Endometrium (tissue), 2 donors: ENCODE measurements at regions not wholly inside any gene's neighbourhood (a gene's known extent, or its start where the extent isn't known, plus 50 kb on each side); places are given as distances from the start of the nearest gene placed in this dataset.

ENCODE experiments used
- FAIRE-seq: peaks from 2 replicates; lab custom pipeline; 2012; peaks lifted over from hg19 to GRCh38; lab: Jason Lieb, UNC
- donor health status: control.
- donor health status: control.

GRCh38 chr6:74631564-74631963, 574.3 kb downstream of the COL12A1 start:
- FAIRE-seq = no peak

- FAIRE-seq = no peak
Measured at GRCh38 chr6:74626288-74626687, 579.6 kb downstream of the COL12A1 start.

- FAIRE-seq = no peak
Measured at GRCh38 chr6:74623027-74623426, 582.8 kb downstream of the COL12A1 start.

- FAIRE-seq = no peak
Measured at GRCh38 chr6:74611220-74611619, 594.6 kb downstream of the COL12A1 start.

- no peak for FAIRE-seq
Measured at GRCh38 chr6:74610352-74610751, 595.5 kb downstream of the COL12A1 start.

GRCh38 chr6:74609871-74610270, 596.0 kb downstream of the COL12A1 start:
- no peak for FAIRE-seq

GRCh38 chr6:74607934-74608333, 597.9 kb downstream of the COL12A1 start:
- FAIRE-seq = no peak

GRCh38 chr6:74607468-74607867, 598.4 kb downstream of the COL12A1 start:
- FAIRE-seq = no peak

- no peak for FAIRE-seq
Measured at GRCh38 chr6:74606582-74607071, 599.2 kb downstream of the COL12A1 start.

GRCh38 chr6:74605922-74606581, 599.8 kb downstream of the COL12A1 start:
- FAIRE-seq = no peak

- no peak for FAIRE-seq
Measured at GRCh38 chr6:74604279-74604678, 601.6 kb downstream of the COL12A1 start.

GRCh38 chr6:74603322-74604076, 602.4 kb downstream of the COL12A1 start:
- FAIRE-seq = peak; percentile 61

- no peak for FAIRE-seq
Measured at GRCh38 chr6:74602206-74602605, 603.6 kb downstream of the COL12A1 start.

GRCh38 chr6:74598462-74599393, 607.1 kb downstream of the COL12A1 start:
- no peak for FAIRE-seq

- FAIRE-seq = peak; percentile 74
Measured at GRCh38 chr6:74597840-74598239, 608.0 kb downstream of the COL12A1 start.

GRCh38 chr6:74597266-74597665, 608.6 kb downstream of the COL12A1 start:
- no peak for FAIRE-seq

GRCh38 chr6:74596588-74596987, 609.3 kb downstream of the COL12A1 start:
- FAIRE-seq = peak; percentile 73

- peak; percentile 59 for FAIRE-seq
Measured at GRCh38 chr6:74594350-74594749, 611.5 kb downstream of the COL12A1 start.

GRCh38 chr6:74588094-74588832, 617.6 kb downstream of the COL12A1 start:
- no peak for FAIRE-seq

- FAIRE-seq = no peak
Measured at GRCh38 chr6:74587386-74587785, 618.5 kb downstream of the COL12A1 start.

GRCh38 chr6:74585753-74586152, 620.1 kb downstream of the COL12A1 start:
- no peak for FAIRE-seq

- no peak for FAIRE-seq
Measured at GRCh38 chr6:74581681-74582080, 624.2 kb downstream of the COL12A1 start.
